SK-N-MC (cell line): ENCODE measurements at regions not wholly inside any gene's neighbourhood (a gene's known extent, or its start where the extent isn't known, plus 50 kb on each side); places are given as distances from the start of the nearest gene placed in this dataset.
"Not testable (repeated sequence)": the region's sequence is repeated elsewhere in the genome, so short reads cannot be mapped to it uniquely, and the experiment has no call there.

Experiments used
- DNase-seq: peaks from one replicate; pipeline ENCODE4 v3.0.0-alpha.2; 2011; ENCODE audit warnings: low read depth, low spot score
- H3K27ac ChIP-seq: fragments of 200-600 bp; sonication (generic); 2 replicates; pipeline ENCODE4 v1.5.1; 2016; ENCODE audit warnings: mixed run types
- H3K36me3 ChIP-seq: fragments of 200-600 bp; sonication (generic); 2 replicates; pipeline ENCODE4 v1.6.1; 2017; ENCODE audit warnings: antibody characterized with exemption, low read length, mixed read lengths; ENCODE audit not compliant: insufficient read depth
- H3K4me3 ChIP-seq: fragments of 200-600 bp; sonication (generic); 2 replicates; pipeline ENCODE4 v1.5.1; 2016
- H3K9ac ChIP-seq: fragments of 200-600 bp; sonication (generic); 2 replicates; pipeline ENCODE4 v1.8.0; 2017; ENCODE audit warnings: mixed run types, mixed read lengths; ENCODE audit not compliant: insufficient read length
- H3K9me3 ChIP-seq: fragments of 200-600 bp; sonication (generic); 2 replicates; pipeline ENCODE4 v1.6.1; 2017; ENCODE audit warnings: low read depth, mild to moderate bottlenecking, antibody characterized with exemption, low read length, moderate library complexity, mixed read lengths
- EZH2 ChIP-seq: fragments of 200-600 bp; sonication (generic); IDR thresholded peaks from one replicate; pipeline ENCODE4 v1.6.1; 2017; ENCODE audit warnings: antibody characterized with exemption
- FOXP2 ChIP-seq: optimal IDR thresholded peaks from 2 replicates; pipeline ENCODE3; 2011; ENCODE audit warnings: mild to moderate bottlenecking, moderate library complexity; ENCODE audit not compliant: insufficient read depth; ENCODE audit errors: extremely low read length, control extremely low read depth
- POLR2AphosphoS5 ChIP-seq: IDR thresholded peaks from 2 replicates; pipeline ENCODE4 v1.6.1; 2012; ENCODE audit warnings: mild to moderate bottlenecking, low read depth, low read length, borderline replicate concordance

GRCh38 chr22:23382428-23383218, 197.5 kb downstream of the IGLL1 start:
- Histone ChIP-seq H3K27ac (no peak overlapping the region), H3K4me3 (no peak overlapping the region), H3K9me3 (no peaks in the 10 kb centered on the region), H3K9ac (no peak overlapping the region), H3K36me3 (no peaks in the 10 kb centered on the region)
- TF ChIP-seq EZH2 (no peak), FOXP2 (no peak)
- no peak for DNase-seq

DNA sequence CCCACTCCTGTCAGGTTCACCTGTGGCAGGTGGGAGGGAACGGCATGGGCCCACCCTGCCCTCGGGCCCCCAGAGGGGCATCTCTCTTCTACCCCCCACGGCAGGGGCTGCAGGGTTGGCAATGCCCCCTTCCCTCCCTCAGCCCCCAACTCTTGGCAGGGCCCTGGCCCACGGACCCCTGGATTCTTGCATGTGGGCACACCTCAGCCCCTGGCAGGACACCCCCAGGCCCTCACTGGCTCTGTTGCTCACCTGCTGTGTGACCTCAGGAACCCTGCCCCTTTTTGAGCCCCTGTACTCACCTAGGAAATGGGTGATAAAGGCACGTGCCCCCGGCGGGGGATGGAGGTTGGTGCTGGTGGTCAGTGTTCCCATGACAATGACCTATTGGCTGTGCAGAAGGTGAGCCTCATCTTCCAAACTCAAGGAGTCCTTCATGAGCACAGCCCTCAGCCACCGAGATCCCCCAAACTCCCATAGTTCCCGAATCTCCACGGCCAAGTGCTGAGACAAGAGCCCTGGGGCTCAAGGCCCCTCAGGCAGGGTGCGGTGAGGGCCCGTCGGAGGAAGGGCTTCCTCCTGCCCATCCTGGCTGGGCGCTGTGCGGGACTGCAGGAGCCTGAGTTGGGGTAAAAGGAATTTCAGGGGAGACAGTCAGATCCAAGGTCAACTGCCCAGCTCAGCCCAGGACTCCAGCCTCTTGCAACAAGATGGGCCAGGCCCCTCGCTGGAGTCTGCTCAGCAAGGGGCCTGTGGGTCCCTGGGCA, 198.2 kb downstream of the IGLL1 start:
- H3K4me3 ChIP-seq: no peak overlapping the region
- H3K36me3 ChIP-seq: no peaks in the 10 kb centered on the region

DNA sequence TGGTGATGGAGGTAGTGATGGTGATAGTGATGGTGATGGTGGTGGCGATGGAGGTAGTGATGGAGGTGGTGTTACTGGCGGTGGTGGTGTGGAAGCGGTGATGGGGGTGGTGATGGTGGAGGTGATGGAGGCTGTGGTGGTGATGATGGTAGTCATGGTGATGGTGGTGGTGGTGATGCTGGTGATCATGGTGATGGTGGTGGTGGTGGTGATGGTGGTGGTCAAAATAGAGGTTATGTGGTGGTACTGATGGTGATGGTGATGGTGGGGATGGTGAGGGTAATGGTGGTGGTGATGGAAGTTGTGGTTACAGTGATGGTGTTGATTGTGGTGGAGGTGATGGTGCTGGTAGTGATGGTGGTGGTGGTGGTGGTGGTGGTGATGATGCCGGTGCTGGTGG, 199.2 kb downstream of the IGLL1 start:
- Histone ChIP-seq H3K4me3 (no peak overlapping the region), H3K9ac (no peak overlapping the region), H3K9me3 (no peaks in the 10 kb centered on the region), H3K27ac (no peak overlapping the region), H3K36me3 (no peaks in the 10 kb centered on the region)
- no peak for TF ChIP-seq FOXP2
- no peak for TF ChIP-seq EZH2
- no peak for TF ChIP-seq POLR2AphosphoS5
- DNase-seq: no peak

More for the DNA sequence above, 198.2 kb downstream of the IGLL1 start:
- H3K9me3 ChIP-seq: no peaks in the 10 kb centered on the region
- TF ChIP-seq EZH2: no peak
- TF ChIP-seq FOXP2: no peak
- no peak for TF ChIP-seq POLR2AphosphoS5
- no peak overlapping the region for H3K27ac ChIP-seq
- H3K9ac ChIP-seq: no peak overlapping the region
- no peak for DNase-seq

DNA sequence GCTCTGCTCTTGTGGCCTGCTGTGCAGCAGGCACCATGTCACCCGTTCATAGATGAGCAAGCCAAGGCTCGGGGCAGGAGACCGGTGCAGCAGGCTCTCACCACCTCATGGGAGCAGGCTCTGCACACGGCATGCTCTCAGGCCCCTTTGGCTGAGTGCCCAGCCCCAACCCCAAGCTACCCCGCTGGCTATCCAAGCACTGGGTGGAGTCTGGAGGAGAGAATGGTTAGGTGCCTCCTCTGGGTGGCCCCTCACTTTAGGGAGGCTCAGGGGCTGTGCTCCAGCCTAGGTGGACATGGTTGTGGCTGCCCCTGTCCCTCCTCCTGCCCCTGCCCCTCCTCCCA, 199.9 kb downstream of the IGLL1 start:
- Histone ChIP-seq H3K27ac (no peak overlapping the region), H3K36me3 (no peaks in the 10 kb centered on the region), H3K9me3 (no peaks in the 10 kb centered on the region), H3K4me3 (no peak overlapping the region), H3K9ac (no peak overlapping the region)
- no peak for DNase-seq
- TF ChIP-seq EZH2 (no peak), FOXP2 (no peak), POLR2AphosphoS5 (no peak)

DNA sequence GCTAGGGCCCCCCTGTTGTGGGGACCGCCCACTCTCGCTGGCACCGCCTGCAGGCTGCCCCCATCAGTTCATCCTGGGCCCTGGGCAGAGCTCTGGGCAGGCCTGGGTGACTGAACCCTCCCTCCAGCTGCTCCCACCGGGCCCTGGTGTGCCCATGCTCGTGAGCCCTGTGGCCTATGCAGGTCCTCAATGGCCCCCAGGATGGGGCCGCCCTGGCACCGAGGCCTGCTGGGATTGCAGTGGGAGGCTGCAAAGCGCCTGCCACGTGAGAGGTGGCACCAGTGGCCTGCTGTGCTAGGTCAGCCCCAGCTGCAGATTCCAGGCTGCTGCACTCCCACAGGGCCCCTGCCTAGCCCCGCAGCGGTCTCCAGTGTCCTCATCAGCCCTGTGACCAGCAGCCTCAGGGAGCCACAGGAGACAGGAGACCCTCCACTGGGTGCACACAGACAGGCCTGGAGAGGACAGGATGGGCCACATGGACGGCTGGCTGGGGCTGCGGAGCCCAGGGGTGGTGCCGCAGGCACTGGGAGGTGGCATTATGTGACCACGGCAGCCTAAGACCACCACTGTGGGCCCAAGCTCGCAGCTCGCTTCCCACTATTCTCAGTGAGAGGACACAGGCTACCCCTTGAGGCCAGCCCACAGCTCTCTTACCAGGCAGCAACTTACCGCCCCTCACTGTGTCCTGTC, 199.4 kb downstream of the BCR start:
- not testable (repeated sequence) for H3K9me3 ChIP-seq, DNase-seq, H3K9ac ChIP-seq, H3K4me3 ChIP-seq, H3K27ac ChIP-seq, H3K36me3 ChIP-seq

GRCh38 chr22:23377767-23378166, 197.5 kb downstream of the BCR start:
- H3K4me3 ChIP-seq: no peak overlapping the region
- H3K9ac ChIP-seq: no peak overlapping the region
- no peak overlapping the region for H3K27ac ChIP-seq
- H3K36me3 ChIP-seq: no peaks in the 10 kb centered on the region
- no peaks in the 10 kb centered on the region for H3K9me3 ChIP-seq
- DNase-seq: no peak
- TF ChIP-seq EZH2 (no peak), POLR2AphosphoS5 (no peak), FOXP2 (no peak)

GRCh38 chr22:23376256-23376655, 195.9 kb downstream of the BCR start:
- DNase-seq: no peak
- TF ChIP-seq FOXP2 (no peak), EZH2 (no peak)
- Histone ChIP-seq H3K9ac (no peak overlapping the region), H3K27ac (no peak overlapping the region), H3K36me3 (no peaks in the 10 kb centered on the region), H3K4me3 (no peak overlapping the region), H3K9me3 (no peaks in the 10 kb centered on the region)

DNA sequence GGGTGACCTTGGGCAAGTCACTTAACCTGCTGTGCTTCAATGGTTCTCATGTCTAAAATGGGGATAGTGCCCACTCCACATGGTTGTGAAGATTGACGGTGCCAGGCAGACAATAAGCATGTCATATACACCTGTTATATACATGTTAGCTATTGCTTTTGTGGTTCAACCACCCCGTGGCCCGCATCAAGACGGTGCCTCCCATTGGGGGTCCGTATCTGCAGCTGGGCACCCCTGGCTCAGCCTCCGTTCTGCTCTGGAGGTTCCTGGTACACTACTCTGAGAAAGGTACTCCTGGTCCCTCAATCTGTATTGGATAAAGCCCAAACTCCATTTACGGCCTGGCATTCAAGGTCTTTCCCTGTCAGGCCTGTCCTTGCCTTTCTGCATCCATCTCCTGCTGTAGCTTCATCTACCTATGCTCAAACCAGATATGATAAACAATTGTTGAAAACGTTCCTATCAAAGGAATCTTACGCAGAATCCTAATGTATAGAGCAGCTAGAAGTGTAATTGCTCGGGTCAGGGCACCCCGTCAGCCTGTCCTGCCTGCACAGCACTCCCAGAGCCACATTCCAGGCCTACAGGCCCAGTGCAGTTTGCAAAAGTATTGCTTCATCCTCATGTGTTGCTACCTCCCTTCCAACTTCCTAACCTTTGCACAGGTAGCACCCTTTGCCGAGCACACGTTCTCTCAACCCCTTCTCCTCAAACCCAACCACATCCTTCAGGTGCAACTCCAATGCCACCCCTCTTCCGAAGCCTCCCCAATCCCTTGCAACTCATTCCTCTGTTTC, 194.9 kb downstream of the BCR start:
- Histone ChIP-seq H3K4me3 (no peak overlapping the region), H3K9ac (no peak overlapping the region), H3K36me3 (no peaks in the 10 kb centered on the region), H3K27ac (no peak overlapping the region), H3K9me3 (no peaks in the 10 kb centered on the region)
- no peak for TF ChIP-seq FOXP2
- TF ChIP-seq EZH2: no peak
- TF ChIP-seq POLR2AphosphoS5: no peak
- no peak for DNase-seq
